DMS 273 treated with DMSO at 0.1 percent for 48 hours (cell line): ENCODE measurements at regions not wholly inside any gene's neighbourhood (a gene's known extent, or its start where the extent isn't known, plus 50 kb on each side); places are given as distances from the start of the nearest gene placed in this dataset.

Source experiments
- DNase-seq: peaks from one replicate; lab custom pipeline; 2025; lab: John Stamatoyannopoulos, UW

DNA sequence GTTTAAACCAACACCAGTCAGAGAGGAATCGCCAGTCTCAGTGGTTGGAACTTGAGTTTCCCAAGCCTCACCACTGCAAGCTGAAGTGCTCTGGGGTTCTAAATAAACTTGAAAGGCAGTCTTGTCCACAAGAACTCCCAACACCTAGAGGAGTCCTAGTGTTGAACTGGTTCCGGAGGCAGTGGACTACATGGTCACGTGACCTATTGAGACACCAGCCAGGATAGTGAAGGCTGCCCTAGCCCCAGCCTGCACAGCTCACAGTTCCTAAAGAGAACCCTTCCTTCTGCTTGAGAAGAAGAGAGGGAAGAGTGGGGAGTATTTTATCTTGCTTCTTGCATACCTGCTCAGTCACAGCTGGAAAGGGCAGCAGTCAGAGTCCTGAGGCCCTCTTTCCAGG, 1012.7 kb upstream of the ADGRL3 start:
- DNase-seq = no peak

DNA sequence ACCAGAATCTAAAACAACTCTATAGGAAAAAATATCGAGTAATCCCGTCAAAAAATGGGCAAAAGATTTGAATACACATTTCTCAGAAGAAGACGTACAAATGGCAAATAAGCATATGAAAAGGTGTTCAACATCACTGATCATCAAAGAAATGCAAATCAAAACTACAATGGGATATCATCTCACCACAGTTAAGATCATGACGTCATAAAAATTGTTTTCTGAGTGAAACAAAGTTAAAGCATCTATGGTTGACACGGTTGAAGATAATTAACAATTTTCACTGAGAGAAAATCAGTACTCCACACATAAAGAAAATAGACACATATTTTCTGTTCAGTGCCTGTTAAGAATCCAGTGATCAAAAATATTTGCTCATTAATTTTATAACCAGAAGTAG, 1010.8 kb upstream of the ADGRL3 start:
- DNase-seq = no peak

DNA sequence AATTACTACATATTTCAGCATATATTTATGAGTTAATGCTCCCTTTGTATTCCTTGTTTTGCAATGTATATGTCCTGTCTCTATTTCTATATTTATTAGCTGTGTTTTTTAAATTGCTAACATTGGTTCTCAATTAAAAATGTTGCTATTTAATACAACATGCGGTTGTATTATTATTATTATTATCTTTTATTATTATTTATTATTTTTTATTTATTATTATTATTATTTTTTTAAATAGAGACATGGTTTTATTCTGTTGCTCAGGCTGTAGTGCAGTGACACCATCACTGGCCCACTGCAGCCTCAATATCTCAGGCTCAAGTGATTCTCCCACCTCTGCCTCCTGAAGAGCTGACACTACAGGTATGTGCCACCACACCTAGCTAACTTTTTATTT, 1005.9 kb upstream of the ADGRL3 start:
- DNase-seq = no peak

DNA sequence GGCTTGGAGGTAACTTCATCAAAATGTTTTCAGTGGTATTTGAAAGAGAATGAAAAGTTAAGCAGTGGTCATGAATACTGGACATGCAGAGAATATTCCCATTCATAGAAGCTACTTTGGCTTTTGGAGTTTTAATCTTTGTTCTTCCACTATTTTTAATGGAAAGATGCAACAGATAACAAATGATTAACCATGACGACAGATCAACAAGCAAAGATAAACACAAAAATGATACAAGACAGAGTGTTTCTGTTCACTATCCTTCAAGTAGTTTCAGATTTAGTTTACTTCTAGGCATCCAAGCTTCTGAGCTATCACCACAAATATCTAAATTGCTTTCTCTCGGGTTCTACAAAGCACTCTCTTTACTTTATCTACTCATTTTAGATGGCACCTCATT, 1004.9 kb upstream of the ADGRL3 start:
- DNase-seq = no peak

DNA sequence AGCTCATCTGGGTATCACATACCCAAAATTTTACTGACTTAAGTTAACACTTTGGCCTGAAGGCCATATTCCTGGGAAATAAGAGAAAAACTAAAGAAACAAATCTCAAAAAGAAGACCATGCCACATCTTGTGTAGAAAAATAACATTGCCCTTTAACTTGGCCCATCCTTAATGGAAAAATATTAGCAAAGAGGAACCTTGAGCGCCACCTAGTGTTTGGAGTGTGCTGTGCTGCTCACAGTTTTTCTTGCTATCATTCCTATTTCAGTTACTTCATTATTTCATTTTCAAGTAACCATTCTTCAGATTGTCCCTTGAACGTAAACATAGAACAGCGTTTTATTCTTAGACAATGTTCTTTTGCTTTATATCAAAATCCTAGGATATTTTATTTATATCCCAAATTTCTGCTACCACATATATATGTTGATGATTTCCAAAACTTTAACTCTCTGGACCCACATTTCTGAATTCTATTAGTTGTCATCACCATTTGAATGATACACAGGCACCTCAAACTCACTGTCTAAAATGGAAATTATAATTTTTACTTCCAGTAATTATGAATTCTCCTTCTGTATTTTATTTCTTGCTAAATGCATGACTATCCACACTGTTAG, 999.0 kb upstream of the ADGRL3 start:
- no peak for DNase-seq

DNA sequence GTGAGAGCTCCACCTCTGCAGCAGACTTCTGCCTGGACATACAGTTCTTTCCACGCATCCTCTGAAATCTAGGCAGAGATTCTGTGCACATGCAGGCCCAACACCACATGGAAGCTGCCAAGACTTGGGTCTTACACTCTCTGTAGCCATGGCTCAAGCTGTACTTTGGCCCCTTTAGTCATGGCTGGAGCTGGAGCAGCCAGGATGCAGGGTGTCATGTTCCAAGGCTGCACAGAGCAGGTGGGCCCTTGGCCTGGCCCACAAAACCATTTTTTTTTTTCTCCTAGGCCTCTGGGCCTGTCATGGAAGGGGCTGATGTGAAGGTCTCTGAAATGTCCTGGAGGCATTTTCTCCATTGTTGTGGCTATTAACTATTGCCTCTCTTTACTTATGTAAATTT, 990.5 kb upstream of the ADGRL3 start:
- no peak for DNase-seq

DNA sequence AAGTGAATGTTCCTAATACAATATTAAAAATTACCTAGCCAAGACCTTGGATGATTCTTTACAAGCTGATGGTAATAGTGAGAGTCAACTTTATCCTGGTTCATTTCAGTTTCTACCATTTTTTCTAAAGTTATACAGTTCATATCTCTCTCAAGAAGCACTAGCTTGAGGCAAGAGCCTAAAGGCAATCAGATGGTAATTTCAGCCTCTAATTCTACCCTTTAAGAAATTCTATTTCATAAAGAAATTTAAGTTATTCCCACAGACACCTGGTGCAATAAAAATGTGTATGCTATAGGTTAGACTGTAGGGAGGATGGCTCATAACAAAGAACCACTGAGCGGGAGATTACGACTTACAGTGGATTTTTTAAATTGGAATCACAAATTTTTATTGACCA, 984.2 kb upstream of the ADGRL3 start:
- DNase-seq = no peak

DNA sequence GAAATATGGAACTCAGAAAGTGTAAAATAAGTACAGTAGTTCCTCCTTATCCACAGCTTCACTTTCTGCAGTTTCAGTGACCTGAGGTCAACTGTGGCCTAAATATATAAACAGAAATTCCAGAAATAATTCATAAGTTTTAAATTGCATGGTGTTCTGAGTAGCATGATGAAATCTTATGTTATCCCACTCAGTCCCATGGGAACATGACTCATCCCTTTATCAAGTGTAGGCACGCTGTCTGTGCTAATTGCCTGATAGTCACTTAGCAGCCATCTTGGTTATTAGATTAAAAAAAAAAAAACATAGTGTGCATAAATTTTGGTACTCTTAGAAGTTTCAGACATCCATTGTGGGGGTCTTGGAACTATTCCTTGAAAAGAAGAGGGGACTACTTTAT, 983.4 kb upstream of the ADGRL3 start:
- DNase-seq = no peak

DNA sequence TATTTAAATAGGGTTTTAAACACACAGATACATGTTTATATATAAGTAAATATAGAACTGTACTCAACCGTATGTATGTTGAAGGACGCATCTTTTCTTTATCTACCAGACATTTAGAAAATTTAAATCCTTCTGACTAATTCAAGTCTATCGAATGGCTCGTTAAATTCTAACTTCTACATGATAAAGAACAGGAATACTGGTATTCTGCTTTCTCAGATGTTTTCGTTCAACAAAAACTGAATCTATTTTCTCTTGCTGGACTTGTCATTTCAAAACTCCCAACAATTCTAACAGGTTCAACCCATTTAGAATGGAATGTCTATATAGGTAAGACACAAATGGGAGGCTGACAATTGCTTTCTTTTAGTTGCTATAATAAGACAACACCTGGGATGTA, 978.3 kb upstream of the ADGRL3 start:
- no peak for DNase-seq

DNA sequence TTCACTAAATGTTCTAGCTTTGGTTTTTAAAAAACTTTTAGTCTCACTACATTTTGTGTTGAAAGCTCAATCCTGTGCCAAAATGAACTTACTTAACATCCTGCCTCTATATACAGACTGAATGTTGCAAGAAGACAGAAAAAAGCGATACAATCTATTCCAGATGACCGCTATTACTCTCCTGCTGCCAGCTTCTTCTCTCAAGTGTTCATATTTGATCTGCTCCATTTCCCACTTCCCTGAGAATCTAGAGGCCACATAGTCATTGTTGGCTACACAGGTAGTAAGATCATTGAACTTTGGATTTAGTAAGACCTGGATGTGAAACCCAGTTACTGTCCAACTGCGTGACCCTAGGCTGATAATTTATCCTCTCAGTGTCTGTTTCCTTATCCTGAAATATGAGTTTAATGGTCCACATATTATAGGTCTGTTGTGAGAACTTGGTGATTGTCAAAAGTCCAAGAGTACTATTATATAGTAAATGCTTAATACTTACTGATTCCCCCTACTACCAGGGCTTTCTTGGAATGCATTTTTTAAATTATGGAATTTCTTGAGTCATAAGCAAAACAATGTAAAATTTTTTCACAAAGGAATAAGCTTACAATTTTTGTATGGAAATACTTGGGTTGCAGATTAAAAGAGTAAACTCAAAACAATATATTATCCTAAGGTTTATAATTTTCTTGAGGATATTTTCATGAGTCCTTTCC, 976.8 kb upstream of the ADGRL3 start:
- DNase-seq = no peak

DNA sequence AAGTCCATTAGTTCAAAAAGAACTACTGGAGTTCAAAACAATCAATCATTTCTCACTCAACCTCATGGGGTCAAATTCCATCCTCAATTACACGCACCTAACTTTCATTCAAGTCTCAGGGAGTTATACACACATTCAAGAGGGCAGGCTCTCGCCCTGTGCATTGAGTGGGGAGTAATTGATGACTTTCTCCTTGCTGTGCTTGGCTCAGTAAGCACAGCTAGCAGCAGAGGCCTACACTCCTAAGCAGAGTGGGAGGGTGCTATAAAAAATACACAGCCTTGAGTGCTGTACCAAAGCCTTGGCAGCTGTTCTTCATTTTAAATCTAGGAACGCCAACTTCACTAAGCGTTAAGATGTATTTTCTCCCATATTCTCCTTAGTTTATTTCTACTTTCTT, 958.3 kb upstream of the ADGRL3 start:
- no peak for DNase-seq

DNA sequence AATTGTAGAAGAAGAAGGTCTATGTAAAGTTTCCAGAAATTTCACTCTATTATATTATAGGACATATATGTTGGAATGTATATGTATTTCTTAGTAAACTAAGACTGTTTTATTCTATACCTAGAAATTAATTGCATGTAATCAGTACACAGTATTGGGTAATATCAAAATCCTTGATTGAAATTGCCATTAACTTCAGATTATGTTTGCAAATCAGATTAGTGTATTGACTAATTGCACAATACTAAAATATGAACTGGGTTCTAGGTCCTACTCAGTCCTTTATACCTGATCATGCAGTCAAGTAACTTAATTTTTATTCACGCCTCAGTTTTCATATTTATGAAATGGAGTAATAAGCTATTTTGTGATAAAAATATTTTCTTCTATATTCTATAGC, 950.3 kb upstream of the ADGRL3 start:
- no peak for DNase-seq

DNA sequence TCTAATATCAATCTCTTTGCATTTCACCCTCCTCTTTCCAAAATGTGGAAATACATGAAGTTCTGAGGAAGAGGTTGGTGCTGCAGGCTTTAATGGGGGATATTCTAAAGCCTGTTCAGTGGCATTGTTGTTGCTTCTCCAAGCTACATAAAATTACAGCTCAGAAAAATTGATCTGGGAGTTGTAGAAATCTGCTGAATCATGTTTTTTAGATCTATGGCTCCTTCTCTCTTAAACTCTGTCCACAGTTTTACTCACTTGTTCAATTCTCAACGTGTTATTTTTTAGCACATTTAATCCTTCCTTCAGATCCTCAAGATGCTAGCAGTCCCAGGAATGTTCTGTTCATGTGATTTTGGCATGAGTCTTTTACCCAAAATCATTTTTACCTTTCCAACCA, 949.5 kb upstream of the ADGRL3 start:
- no peak for DNase-seq

DNA sequence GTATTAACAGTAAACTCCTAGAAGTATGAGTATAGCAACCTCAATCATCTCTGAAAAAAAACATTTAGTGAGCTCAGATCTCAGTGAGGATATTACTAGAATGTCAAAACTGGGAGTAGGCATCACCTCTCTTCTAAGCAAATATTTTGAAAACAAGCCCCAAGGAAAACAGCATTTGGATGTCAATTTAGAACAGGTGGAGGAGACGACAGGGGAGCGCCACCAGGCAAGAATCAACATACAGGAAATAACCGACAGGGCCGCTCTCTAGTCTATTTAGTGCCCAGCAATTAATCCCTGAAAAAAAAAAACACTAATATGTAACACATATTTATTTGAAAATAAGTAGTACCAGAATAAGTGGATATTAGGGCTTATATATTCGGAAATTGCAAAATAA, 940.3 kb upstream of the ADGRL3 start:
- DNase-seq = no peak

DNA sequence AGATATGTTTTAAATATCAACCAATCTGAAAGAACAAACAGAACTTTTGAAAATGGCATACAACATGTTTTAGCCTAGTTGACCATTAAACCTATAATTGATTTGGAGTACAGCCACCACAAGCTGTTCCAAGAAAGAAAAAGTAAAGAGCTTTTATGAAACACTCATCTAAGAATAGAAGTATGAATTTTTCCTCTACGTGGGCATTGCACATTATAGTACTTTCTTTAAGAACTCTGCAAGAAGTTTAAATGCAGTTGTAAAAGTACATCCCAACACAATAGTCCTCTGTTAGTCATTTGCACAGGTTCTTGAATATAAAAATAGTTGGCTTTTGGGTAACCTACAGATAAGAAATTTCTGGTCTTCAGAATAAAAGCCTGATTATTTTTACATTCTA, 933.6 kb upstream of the ADGRL3 start:
- DNase-seq = no peak

DNA sequence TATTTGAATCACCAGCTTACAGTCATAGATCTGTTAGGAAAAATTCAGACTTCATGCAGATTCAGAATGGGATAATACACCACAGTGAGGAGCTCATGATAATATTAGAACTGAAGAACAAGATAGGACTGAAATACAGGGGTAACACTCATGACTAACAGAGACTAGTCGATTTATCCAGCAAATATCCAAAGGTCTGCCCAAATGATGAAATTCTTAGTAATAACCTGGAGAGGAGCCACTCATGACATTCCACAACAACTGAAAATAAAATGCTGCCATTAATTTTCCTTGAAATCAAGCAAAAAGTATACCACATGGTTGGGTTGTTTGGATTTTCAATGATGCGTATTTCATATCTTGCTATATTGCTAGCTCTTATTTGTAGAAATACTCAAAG, 903.7 kb upstream of the ADGRL3 start:
- DNase-seq = no peak

DNA sequence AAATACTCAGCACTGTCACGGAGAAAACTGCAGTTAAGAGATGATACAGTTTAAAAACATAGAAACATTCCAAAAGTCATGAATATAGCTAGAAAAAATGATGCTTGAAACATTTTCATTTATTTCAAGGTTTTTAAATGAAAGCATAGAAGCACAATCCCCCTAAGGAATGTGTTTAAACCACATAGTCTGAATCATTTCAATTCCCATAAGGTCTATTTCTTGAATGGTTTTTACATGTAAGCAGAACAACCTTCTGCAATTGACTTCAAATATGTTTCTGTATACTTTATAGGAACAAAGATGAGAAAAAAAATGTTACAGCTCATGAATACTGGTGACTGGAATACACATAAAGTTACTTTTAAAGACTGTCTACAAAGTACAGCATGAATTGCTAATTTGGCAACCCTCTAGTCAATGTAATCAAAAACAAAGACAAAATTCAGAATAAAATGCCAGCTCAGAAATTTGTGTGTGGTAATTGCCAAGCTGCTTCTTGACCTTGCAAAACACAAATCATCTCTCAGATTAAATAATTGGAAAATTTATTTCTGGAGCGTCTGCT, 886.4 kb upstream of the ADGRL3 start:
- DNase-seq = no peak

DNA sequence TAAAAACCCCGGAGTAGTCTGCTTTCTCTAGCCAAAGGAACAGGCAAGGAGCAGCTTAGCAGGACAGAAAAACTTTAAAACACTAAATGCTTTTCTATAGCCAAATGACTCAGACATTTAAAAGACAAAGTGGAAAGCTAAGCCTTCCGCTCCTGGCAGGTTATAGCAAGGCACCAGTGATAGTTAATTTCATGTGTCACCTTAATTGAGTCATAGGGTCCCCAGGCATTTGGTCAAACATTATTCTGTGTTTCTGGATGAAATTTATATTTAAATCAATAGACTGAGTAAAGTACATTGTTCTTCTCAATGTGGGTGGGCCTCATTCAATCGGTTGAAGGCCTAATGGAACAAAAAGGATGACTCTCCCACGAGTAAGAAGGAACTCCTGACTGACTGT, 885.7 kb upstream of the ADGRL3 start:
- no peak for DNase-seq

DNA sequence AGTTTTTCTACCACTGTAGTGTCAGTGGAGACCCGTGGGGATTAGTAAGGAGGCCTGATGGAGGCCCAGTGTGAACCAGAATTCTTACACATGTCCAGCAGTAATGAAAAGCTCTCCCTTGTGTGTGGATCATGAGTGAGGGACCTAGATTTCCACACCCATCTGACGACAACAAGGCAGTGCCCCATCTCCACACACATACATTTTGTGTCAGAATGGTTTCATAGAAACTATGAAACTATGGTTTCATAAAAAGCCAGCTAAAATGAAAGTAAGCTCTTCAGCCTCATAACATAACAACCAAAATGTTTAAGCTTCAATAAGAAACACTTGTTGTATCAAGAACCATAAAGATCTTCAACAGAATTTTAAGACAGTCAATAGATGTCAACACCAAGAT, 884.5 kb upstream of the ADGRL3 start:
- no peak for DNase-seq

DNA sequence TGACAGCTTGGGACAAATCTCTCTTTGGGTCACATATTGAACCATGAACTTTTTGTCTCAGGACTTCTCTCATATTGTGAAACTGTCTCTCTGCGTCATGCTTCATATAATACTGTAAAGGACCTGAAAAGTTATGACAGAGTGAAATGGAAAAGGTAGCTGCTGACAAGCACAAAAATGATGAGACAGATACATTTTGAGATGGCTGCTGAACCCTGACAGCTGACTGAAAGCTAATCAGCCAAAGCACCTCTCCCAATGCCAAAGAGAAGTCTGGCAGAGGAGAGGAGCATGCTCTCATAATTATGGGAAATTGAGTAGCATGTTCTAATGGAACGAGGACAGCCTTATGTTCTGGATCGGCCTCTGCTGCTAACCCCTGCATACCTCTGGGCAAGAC, 873.4 kb upstream of the ADGRL3 start:
- DNase-seq = no peak

DNA sequence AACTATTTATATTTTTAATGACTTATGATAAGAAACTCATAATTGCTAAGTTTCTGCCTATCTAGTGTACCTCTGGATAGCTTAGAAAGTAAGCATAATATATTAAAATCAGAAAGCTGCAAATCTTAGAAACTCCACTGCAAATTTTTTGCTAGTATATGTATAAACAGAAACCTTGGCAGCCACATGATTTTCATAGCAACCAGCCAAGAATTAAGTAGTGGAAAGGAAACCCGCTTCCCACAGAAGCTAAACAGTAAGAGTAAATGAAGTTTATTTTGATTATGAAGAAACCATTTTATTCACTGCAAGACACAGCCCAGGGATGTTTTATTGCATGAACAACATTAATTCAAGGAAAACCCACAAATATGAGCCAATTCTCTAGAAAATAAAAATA, 872.5 kb upstream of the ADGRL3 start:
- DNase-seq = no peak

DNA sequence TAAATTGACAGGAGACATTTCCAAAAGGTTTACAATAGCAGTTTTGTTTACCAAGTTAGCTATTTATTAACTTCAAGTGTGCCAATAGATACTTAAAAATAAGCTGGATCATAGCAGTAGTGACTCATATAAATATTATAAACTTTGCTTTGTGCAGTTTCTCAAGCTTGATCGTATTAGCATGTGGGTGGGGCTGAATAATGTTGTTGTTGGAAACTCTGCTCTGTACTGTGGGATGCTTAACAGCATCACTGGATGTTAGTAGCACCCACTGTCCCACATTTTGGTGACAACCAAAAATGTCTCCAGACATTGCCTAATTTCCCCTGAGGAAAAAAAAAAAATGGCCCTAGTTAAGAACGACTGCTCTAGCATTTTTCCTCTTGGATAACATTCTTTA, 855.2 kb upstream of the ADGRL3 start:
- no peak for DNase-seq

DNA sequence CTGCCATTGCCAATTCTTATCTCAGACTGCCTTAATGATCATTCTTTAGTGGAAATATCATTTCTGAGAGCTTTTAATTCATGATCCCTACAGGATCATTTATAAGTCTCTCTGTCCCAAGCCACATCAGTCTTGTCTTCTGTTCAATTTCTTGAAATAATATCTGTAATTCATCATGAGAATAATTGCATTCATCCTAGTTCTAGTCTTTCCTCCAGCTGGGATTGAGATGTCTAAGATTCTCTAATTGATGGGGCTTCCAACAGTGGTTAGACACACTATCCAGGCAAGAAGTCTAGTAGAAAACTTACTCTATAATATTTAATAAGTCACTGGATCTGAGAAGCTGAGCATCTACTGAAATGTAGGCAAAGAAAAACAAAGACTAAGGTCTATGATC, 854.7 kb upstream of the ADGRL3 start:
- no peak for DNase-seq
